HG02763 (cell line): ENCODE measurements at regions not wholly inside any gene's neighbourhood (a gene's known extent, or its start where the extent isn't known, plus 50 kb on each side); places are given as distances from the start of the nearest gene placed in this dataset.
"Not testable (repeated sequence)": the region's sequence is repeated elsewhere in the genome, so short reads cannot be mapped to it uniquely, and the experiment has no call there.

Source experiments
- ATAC-seq: cut with Tn5 transposase; IDR thresholded peaks from one replicate; pipeline ENCODE4 v1.9.1; 2021; ENCODE audit warnings: mild to moderate bottlenecking, moderate library complexity; ENCODE audit not compliant: unreplicated experiment

DNA sequence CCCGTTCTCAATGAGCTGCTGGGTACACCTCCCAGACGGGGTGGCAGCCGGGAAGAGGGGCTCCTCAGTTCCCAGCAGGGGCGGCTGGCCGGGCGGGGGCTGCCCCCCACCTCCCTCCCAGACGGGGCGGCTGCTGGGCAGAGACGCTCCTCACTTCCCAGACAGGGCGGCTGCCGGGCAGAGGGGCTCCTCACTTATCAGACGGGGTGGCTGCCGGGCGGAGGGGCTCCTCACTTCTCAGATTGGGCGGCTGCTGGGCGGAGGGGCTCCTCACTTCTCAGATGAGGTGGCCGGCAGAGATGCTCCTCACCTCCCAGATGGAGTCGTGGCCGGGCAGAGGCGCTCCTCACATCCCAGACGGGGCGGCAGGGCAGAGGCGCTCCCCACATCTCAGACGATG lies 559.0 kb downstream of the CD109 start:
- not testable (repeated sequence) for ATAC-seq

DNA sequence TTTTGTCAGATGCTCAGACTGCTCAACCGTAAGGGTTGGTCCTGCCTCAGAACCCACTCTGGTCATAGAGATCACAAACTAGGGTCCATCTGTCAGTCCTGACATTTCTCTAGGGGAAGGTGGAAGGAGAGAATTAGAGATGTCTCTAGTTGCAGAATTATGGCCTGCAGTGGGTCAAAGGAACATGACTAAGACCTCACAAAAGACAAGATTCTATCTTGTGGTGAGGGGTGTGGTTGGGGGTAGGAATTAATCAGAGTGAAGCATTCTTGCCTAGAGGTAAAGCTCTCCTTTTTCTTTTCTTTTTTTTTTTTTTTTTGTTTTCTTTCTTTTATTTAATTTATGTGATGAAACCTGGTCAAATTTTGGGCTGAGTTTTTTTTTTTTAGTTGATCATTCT lies 558.1 kb downstream of the CD109 start:
- ATAC-seq = not testable (repeated sequence)

DNA sequence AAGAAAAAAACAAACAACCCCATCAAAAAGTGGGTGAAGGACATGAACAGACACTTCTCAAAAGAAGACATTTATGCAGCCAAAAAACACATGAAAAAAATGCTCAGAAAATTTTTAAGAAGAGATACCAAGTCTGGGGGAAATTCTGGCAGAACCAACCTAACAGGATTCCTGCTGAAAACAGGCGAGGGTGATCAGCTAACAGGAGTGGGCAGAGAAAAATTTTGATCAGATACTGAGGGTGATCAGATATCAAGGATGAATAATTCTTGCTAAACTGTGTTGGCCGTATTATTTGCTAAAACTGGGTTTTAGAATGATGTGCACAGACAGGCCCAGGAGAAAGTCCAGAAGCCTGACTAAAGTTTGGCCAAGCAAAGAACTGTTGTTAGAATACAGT lies 557.3 kb downstream of the CD109 start:
- ATAC-seq = no peak

DNA sequence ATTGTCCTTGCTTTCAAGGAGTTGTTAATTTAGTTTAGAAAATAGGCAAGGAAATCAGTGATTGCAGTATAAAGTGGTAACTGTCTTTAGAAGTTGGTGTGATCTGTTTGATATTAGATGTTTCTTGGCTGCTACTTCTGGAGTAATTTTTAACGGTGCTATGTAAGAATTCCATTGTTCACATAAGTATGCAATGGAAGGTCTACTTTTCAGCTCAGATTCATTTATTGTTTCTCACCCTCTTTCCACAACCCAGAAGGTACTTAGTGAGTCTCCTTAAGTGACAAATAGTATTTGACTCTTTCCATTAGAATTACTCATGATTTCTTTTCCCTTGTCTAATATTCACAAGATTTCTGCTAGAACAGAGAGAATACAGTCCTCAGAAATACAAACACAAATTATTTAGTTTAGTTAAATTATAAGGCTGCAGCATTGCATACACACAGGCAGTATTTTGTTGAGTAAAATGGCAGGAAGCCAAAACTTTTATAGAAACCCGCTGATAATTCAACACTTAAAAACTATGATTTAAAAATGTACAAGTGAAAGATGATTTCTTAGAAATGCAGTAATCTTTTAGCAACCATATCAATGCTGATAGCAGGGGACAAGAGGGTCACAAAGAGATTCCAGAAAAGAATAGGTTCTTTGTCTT lies 554.3 kb downstream of the CD109 start:
- no peak for ATAC-seq

DNA sequence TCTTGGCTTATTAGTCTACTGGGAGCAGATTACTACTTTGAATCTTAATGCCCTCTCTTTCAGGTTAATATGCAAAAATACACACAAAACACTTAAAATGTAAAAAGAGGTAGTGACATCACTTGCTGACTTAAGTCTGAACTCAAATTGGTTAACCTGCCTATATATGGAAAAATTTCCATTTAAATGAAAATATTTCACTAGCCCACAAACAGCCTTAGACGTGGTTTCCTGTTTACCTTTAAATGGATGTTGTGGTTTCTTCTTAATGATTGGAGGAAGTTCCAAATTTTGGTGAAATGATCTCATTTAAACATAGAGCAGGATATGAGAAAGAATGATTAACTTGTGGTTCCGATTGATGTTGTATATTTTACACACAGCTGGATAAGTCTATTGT lies 553.7 kb downstream of the CD109 start:
- ATAC-seq = peak; percentile 82

DNA sequence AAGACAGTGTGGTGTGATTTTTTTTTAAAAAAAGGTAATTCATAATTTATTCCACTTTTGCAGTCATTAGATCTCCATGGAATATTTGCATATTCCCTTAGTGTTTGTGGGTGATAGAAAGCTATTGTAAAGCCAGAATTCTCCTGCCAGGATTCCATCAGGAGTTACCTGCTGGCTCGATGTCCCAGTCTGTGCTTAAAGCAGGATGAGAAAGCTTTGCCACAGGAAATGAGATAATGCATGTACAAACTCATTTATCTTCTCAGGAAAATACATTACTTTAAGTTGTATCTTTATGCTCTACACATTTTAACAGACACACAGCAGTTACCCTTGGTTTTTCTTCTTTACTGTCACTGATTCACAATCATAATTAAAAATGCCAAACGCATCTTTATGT lies 553.0 kb downstream of the CD109 start:
- no peak for ATAC-seq

DNA sequence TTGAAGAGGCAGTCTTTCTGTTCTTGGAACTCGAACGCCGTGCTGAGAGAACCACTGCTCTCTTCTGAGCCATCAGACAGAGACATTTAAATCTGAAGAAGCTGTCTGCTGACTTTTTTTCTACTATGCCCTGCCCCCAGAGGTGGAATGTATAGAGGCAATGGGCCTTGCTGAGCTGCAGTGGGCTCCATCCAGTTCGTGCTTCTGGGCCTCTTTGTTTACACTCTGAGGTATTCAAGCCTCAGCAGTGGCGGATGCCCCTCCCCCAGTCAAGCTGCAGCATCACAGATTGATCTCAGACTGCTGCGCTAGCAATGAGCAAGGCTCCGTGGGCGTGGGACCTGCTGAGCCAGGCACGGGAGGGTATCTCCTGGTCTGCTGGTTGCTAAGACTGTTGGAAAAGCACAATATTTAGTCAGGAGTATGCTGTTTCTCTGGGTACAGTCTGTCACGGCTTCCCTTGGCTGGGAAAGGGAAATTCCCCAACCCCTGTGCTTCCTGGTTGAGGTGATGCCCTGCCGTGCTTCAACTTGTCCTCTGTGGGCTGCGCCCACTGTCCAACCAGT lies 526.8 kb downstream of the CD109 start:
- no peak for ATAC-seq

DNA sequence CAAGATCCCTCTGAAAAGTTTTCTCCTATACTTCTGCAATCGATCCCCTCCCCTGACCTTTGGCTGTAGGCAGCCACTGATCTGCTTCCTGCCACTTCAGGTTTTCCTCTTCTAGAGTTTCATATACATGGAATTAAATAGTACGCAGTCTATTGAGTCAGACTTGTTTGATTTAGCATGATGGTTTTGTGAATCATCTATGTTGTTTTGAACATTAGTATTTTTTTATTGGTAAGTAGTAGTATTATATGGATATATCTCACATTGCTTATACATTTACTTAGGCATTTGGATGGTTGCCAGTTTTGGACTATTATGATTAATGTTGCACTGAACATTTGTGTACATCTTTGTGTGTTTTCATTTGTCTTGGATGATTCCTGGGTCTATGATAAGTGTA lies 518.0 kb downstream of the CD109 start:
- no peak for ATAC-seq

DNA sequence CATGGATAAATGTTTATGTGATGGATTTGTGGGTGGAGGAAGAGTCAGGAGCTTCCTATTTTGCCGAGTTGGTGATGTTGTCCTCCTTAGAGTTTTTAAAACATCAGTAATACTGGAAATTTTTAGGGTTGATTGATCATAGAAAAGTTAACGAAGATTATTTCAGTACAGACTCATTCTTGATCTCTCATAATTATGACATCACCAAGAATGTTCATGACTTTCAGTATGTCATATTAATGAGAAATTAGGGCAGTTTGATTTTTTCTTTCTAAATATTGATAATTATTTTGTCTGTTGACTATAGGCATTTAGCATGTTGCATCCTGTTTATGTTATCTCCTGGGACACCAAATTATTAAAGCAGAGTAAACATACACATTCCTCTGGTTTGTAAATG lies 512.2 kb downstream of the CD109 start:
- ATAC-seq = no peak

DNA sequence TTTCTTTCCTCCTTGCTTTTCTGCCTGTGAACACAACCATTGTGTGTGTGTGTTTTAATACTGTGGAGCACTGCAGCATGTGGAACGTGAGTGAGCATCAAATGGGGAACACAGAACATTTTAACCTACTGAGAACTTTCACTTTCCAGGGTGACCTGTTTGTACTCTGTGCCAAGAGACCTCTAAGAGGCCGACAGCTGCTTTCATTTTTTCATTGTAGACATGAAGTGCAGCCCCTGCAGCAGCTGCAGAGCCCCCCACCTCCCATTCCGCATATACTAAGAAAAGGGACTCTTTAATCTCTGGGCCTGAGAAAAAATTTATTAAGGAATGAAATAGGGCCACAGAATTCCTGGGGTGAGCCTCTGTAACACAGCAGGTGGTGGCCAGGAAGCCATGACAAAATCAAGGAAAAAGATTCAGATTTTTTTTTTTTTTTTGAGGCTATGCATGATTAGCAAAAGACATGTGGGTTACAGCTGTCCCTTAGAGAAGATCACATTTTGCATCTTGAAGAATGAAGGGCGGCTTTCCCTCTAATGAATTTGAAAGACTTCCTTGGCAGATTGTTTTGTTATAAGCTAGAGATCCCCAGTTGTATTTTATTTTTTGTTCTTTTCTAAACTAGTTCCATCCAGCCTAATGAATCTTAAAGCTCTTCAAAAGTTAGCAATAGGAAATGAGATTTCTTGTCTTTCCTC lies 503.4 kb downstream of the CD109 start:
- ATAC-seq = no peak

DNA sequence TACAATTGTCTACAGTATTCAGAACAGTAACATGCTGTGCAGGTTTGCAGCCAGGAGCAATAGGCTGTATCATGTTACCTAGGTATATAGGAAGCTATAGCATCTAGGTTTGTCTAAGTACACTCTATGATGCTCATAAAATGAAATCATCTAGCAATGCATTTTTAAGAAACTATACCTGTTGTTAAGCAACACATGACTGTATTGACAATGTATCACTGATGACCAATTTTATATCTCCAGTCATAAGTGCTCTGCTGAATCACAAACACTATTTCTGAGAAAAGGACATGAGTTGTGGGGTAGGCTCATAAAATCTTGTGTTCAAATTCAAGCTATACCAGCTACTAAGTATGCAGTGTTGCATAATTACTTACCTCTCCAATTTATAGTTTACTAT lies 501.3 kb downstream of the CD109 start:
- no peak for ATAC-seq

DNA sequence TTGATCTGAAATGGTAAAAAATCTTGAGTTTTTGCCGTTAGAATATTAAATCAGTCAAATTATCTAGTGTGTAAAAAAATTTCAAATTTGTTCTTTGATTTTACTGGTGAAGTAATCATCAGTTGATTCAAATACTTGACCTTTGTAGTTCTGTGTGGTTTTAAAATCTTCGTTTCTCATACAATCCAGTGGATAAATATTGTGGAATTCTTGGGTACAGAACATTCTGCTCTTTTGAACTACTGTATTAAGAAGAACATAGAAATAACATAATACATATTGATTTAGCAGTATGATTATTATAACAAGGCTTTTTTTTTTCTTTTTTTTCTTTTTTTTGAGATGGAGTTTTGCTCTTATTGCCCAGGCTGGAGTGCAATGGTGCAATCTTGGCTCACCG lies 491.8 kb downstream of the CD109 start:
- no peak for ATAC-seq

DNA sequence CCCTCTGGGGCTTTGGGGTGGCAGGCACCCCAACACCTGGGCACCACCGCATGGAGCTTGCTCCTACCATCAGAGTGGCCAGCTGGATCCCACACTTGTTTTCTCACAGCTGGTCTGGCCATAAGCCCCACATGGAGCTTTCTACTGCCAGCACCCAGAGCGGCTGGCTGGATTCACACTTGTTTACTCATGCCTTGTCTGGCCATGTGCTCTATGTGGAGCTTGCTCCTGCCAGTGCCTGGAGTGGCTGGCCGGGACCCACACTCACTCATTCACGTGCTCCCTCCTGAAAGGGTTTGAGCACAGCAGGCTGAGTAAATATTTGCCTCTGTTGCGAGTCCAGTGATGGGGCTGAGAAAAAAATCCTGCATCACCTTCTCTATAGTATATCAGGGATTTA lies 487.0 kb downstream of the CD109 start:
- ATAC-seq = no peak

DNA sequence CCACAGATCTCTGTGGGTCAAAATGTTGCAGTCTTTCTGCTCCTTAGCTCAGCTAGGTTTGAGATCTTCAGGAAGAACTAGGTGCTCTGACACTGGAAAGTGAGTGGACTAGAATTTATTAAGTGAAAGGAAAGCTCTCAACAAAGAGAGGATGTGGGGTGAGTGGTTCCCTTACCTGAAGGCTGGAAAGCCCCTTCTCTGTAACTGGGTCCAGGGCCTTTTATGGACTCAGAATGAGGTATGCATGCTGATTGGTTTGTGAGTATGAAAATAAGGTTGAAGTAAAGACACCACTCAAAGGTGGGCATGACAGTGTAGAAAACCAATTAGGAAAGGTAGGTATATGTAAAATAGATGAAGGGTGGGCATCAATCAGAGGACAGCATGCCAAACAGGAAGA lies 485.5 kb downstream of the CD109 start:
- no peak for ATAC-seq

DNA sequence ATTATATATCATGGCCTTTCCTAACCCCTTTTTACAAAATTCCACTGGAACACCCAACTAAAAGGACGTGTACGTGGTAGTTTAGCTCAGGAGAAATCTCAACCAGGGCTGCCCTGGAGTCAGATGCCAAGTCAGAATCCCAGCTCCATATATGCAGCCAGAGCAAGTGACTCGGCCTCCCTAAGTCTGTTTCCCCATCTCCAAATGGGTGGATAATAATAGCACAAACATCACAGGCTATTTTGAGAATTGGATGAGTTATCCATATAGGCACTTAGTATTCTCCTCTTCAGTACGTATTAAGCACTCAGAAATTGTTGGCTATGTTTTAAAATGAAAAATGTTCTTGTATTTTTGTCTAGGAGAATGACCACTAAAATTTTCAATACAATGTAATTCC lies 481.5 kb downstream of the CD109 start:
- ATAC-seq = no peak

DNA sequence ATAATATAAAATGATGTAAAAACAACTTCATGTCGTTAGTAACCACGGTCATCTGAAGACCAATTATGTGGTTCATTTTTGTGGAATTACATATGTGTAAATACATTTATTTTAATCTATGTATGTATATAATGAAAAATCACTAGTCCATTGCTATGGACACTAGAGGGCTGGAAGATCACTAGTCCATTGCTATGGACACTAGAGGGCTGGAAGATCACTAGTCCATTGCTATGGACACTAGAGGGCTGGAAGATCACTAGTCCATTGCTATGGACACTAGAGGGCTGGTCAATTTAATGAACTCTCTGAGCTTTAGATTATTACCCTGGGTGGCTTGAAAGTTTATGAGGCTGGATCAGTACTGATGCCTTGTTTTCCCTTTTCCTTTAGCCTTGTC lies 474.5 kb downstream of the CD109 start:
- ATAC-seq = not testable (repeated sequence)

DNA sequence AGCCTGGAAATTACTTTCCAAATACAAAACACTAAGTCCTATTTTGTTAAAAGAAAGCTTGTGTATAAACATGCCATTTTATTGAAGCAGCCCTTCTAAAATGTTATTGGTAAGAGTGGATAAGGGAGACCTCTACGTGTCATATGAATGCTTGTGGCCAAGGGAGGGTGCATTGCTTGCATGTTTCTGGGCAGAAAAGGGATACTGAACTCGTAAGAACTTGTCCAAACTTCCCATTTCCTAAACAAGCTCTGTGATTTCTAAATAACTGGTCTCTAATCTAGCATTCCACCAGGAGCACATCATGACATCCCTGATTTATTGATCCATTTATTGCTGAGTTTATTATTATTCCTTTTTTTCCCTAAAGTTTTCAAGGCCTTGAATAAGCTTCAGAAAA lies 474.1 kb downstream of the CD109 start:
- no peak for ATAC-seq

DNA sequence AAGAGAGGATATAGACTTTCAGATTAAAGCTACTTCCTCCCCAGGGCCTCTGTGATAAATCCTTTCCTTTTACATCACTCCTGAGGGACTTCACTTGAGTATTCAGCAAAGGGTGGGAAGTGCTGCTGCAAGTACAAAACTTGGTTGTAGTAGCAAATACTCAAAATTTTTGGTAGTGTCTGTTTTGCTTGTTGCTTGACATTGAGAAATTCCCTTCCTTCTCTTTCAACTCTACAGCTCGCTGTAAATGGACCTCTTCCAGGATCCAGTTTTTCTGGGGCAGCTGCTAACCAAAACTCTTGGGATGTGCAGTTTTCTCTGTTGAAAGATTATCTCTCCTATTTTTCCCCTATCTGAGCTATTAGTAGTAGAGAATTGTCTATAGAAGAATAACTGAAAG lies 472.0 kb downstream of the CD109 start:
- no peak for ATAC-seq

DNA sequence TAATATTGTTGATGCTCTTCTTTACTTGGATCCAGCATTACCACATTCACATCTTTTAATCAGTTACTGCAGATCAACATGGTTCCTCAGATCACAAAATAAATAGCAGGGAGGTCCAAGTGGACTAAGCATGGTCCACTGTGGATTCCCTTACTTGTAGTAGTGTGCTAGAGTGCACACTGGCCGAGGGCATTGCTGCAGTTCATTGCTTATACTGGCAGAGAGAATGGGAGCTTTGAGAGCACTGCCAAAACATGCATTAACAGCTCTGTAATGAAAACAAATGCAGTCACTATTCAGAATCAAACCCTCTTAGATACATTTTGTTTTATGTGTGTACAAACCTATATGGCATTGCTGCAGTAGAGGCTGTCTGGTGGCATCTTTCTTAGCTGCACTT lies 471.5 kb downstream of the CD109 start:
- ATAC-seq = no peak

DNA sequence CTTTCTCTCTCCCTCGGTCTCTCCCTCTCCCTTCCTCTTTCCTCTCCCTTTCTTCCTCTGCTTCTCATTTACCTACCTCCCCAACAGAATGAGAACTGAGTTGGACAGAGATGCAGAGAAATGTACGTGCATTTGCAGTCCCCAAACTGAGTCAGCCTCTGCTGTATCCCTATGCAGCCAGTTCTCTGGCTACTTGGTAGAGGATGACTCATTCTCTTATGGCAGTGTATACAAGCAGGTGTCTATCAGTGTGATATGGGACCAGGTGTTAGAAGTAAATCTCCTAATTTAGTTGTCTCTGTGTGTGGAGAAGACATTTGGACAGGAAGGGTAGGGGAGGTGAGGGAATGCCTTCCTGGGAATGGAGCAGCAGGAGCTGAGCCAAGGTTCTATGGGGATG lies 470.8 kb downstream of the CD109 start:
- ATAC-seq = no peak

DNA sequence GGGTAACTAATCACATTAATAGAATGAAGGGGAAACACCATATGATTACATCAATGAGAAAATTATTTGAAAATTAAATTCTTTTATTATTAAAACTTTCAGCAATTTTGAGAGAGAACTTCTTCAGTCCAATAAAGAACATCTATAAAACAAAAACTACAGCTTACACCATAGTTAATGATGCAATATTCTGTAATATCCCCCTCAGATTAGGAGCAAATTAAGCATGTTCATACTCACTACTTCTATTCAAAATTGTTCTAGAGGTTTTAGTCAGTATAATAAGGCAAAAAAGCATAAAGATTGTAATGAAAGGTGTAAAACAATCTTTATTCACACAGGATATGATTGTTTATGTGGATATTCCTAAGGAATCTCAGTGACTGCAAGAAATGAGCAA lies 465.4 kb downstream of the CD109 start:
- ATAC-seq = no peak

DNA sequence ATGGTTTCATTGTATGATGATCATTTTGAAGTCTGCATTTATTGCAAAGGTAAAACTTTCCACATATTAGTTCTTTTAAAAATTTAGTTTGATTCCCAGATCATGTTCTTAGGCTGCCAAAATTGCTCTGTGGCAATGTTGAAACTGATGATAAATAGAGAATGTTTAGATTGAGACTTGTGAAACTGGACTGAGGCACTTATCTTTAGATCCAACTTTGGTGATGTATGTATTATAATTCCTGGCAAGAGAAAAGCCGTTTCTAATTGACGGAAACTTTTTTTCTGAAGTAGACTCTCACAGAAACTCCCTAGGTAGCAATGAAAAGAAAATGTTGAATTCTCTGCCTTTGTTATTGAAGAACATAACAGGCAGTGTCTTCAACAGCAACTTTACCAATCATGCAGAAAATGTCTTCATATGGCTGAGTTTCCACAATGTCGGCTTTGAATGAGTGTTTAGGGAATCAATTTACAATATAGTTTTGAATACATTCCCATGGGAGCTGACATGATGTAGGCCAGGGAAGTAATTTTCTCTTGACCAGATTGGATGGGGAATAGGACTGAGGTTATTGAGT lies 456.2 kb downstream of the CD109 start:
- no peak for ATAC-seq
